NB4 (cell line): ENCODE measurements at regions not wholly inside any gene's neighbourhood (a gene's known extent, or its start where the extent isn't known, plus 50 kb on each side); places are given as distances from the start of the nearest gene placed in this dataset.

ENCODE experiments used
- POLR2A ChIP-seq: IDR thresholded peaks from 2 replicates; pipeline ENCODE4 v1.6.1; 2011; ENCODE audit warnings: mild to moderate bottlenecking; ENCODE audit not compliant: insufficient read length; ENCODE audit errors: extremely low read depth
- TF ChIP-seq, protein P1 (sequence below): IDR thresholded peaks from one replicate; pipeline ENCODE4 v1.5.1; 2012; ENCODE audit warnings: low read depth, low read length
- TF ChIP-seq, protein P2 (sequence below): IDR thresholded peaks from 2 replicates; pipeline ENCODE4 v1.6.1; 2011; ENCODE audit warnings: low read depth, low read length

DNA sequence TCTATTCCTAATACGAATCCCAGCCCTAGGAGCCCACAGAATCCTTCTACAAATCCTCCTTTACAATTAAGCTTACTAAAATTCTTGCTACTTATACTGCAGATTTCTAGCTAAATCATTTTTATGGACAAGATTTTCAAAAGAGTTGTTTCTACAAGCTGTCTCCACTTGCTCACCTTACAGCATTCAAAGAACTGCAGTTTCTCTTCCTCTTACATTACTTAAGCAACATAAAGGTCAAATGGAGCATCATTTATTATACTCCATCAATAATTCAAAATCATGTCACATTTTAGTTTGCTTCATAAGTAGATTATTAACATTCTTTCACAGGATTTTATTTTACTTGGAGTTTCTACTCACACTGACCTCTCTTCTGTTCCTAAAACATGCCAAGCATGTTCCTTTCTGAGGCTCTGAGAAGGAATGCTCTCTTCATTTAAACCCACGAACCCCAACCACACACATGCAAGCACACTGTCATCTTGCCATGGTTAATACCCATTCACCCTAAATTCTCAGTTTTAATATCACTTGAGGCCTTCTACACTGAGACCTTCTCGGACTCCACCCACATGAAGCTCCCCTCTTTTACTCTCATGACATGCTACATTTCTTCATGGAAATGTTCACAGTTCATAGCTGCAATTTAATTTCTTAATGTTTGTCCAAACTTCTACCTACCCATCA lies 388.2 kb downstream of the TBC1D32 start:
- TF ChIP-seq, protein P1, sequence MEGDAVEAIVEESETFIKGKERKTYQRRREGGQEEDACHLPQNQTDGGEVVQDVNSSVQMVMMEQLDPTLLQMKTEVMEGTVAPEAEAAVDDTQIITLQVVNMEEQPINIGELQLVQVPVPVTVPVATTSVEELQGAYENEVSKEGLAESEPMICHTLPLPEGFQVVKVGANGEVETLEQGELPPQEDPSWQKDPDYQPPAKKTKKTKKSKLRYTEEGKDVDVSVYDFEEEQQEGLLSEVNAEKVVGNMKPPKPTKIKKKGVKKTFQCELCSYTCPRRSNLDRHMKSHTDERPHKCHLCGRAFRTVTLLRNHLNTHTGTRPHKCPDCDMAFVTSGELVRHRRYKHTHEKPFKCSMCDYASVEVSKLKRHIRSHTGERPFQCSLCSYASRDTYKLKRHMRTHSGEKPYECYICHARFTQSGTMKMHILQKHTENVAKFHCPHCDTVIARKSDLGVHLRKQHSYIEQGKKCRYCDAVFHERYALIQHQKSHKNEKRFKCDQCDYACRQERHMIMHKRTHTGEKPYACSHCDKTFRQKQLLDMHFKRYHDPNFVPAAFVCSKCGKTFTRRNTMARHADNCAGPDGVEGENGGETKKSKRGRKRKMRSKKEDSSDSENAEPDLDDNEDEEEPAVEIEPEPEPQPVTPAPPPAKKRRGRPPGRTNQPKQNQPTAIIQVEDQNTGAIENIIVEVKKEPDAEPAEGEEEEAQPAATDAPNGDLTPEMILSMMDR: no peak
- TF ChIP-seq, protein P2, sequence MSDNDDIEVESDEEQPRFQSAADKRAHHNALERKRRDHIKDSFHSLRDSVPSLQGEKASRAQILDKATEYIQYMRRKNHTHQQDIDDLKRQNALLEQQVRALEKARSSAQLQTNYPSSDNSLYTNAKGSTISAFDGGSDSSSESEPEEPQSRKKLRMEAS: no peak
- no peak for TF ChIP-seq POLR2A
